Stimulated activated CD4-positive, alpha-beta T cell treated with anti-CD3 and anti-CD28 coated beads, Interleukin-1b, Interleukin-23, amount 100 ng/mL, for 4 hours (primary cell): ENCODE measurements at regions not wholly inside any gene's neighbourhood (a gene's known extent, or its start where the extent isn't known, plus 50 kb on each side); places are given as distances from the start of the nearest gene placed in this dataset.
"Not testable (repeated sequence)": the region's sequence is repeated elsewhere in the genome, so short reads cannot be mapped to it uniquely, and the experiment has no call there.

Source experiments
- DNase-seq, 2 donors: peaks; one replicate each; pipeline ENCODE4 v3.0.0-alpha.2; 2020; ENCODE audit warnings: low read depth in 2 of 2

DNA sequence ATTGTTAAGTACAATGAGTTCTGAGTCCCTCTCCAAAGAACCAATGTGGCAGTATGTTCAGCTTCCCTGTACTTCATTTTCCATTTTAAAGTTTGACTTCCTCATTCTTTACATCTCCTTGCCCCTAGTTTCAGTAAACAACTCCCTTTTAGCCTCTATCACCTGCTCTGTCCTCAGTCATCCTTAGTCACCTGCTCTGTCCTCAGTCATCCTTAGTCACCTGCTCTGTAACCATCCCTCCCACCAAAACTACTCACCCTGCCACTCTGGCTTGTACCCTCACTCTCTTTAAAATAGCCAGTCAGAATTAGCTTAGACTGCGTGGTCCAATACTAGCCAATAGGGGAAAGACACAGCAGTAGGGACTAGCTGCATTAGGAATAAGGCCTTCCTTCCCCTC, 259.9 kb upstream of the TBL1XR1 start:
- DNase-seq: not testable (repeated sequence)

DNA sequence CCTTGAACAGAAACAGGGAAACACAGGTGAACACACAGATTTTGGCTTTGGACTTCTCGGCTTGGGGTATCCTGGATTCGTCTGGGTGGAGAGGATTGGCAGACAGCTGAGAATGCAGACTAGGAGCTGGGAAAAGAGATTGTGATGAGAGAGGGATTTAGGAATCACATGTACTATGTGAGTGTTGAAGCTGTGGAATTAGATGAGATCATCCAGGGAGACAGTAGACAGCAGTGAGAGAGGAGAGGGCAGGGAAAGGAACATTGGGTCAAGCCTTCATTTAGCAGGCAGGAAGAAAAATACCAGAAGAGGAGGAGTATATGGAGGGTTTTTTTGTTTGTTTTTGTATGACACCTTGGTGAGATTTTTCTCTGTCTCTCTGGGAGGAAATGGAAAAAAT, 262.1 kb upstream of the TBL1XR1 start:
- DNase-seq: no peak

DNA sequence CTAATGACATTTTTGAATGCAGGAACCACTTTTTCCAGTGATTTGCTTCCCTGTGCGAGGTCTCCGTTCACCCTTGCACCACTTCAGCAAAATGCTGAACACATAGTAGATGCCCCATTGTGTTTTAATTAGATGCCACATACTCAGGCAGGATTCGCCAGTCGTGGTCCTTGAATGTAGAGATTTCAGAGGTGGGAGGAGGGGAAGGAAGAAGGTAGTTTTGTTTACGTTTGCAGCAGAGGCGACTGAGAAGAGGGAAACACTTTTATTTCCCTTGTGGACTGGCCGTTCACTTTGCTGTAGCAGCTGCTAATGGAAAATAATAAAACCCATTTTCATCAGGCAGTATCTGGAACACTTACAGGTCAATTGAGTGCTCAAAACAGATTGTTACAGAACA, 262.8 kb upstream of the TBL1XR1 start:
- DNase-seq: no peak

DNA sequence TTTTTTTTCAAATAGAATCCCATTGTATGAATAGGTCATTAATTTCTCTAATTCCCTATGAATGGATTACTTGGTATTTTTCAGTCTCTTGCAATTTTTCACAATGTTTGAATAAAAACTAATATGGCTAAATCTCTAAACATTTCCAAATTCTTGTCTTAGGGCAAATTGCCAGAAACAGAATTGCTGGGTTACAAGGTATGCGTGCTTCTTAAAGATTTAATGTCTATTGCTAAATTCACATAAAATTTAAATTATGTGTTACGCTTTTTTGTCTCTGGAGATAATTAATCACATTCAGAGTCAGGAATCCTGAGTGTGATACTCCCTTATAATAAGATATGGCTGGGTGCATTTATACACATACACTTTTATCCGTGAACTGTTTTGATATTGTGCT, 264.5 kb upstream of the TBL1XR1 start:
- no peak for DNase-seq

DNA sequence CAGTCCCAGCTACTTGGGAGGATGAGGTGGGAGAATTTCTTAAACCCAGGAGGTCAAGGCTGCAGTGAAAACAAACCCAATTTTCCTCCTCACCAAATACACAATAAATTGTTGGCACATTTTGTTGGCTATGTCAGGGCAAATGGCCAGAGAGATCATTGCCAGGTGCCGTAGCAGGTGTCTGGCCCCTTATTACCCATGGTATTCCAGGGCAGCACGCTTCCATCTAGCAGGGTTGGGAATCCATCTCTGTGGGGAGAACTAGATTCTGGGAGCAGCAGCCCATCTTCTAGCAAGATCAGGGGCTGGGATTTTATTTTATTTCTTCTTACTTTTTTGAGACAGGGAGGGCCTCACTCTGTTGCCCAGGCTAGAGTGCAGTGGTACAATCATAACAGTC, 266.1 kb upstream of the TBL1XR1 start:
- DNase-seq: not testable (repeated sequence)

DNA sequence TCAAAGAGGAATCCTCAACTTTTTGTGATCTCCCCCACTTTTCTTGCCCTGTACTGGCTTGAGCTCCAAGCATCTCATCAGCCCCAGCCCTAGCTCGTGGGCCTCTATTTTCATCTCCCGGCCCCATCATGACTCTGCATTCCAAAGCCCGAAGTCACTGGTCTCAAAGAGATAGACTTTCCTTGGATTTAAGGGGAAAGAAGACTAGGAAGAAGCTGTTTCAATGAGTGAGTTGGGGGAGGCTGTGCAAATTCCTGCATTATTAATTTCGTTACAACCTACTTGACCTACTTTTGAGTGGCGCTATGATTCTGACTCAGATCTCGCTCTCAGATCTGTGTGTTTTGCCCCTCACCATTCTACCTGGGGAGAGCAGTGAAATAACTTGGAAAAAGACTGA, 266.6 kb upstream of the TBL1XR1 start:
- no peak for DNase-seq

DNA sequence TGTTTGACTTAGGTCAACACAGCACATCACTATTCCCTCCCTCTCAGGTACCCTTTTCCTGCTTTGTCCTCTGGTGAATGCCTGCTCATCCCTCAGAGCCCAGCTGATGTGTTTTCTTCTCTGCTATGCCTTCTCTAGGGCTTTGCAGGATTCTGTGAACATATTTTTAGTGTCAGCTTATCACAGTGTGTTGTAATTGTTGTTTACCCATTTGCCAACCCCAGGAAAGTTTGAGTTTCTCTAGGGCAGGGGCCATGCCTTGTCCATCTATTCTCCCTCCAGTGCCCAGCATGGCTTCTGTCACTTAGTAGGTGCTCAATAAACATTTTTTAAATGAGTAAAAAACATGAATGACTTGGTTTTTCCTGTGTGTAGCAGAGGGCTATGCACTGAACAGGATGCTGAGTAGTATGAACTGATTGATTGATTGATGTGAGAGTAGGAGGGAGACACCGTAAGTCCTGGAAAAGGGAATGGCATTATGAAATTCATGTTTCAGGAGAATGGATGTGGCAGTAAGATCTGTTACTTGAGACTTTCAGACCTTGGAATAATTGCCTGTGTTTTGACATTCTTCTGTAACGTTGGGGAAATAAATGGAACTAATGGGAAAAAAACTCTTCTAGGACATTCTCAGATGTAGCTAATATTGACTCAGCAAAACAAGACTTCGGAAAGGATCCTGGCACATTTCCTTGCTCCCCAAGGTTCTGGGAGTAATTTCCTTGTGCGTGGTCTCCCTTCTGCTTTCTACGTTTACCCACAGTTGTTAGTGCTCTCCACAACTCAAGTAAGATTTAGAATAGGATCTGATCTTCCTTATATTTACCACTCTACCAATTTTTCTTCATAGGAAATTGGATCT, 267.3 kb upstream of the TBL1XR1 start:
- no peak for DNase-seq

DNA sequence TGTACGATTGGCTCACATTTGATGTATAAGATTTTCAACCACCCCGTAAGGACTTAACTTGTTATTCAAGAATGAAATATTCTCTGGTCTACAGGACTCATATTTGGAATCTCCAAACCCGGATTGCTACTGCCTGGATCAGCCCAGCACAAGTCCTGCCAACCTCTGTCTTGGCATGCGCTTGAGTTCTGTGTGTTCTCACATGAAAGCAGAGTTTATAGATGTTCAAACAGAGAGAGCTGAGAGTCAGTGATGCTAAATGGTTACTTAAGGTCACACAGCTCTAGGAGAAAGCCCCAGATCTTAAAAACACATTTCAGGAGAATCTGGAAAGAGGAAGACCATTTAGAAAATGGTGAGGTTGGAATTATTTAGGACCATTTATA, 268.0 kb upstream of the TBL1XR1 start:
- DNase-seq: no peak

DNA sequence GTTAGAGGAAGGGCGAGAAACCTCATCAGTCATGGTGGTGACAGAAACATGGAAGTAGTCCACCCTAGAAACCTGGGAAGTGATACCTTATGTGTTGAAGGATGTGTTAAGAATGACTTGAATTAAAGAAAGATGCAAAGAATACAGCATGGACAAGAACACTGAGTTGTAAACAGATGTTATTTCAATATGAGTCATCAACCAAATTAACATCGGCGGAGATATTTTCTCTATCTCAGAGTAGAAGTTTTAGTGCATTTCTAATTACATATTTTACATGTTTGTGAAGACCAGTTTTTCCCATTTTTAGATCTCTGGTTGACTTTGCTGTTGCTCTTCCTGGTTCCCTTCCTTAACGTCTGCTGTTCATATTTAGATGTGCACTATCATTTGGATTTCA, 268.8 kb upstream of the TBL1XR1 start:
- DNase-seq: no peak

DNA sequence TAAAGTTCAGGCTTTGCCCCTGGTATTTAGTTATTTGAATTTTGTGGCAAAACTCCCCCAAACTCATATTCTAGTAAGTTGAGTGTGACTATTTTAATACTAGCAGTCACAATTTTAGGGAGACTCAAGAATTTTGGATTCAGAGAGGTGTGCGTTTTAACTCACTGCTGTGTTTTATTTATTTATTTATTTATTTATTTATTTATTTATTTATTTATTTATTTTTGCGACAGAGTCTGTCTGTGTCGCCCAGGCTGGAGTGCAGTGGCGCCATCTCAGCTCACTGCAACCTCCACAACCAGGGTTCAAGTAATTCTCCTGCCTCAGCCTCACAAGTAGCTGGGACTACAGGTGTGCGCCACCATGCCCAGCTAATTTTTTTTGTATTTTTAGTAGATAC, 269.3 kb upstream of the TBL1XR1 start:
- DNase-seq: not testable (repeated sequence)

DNA sequence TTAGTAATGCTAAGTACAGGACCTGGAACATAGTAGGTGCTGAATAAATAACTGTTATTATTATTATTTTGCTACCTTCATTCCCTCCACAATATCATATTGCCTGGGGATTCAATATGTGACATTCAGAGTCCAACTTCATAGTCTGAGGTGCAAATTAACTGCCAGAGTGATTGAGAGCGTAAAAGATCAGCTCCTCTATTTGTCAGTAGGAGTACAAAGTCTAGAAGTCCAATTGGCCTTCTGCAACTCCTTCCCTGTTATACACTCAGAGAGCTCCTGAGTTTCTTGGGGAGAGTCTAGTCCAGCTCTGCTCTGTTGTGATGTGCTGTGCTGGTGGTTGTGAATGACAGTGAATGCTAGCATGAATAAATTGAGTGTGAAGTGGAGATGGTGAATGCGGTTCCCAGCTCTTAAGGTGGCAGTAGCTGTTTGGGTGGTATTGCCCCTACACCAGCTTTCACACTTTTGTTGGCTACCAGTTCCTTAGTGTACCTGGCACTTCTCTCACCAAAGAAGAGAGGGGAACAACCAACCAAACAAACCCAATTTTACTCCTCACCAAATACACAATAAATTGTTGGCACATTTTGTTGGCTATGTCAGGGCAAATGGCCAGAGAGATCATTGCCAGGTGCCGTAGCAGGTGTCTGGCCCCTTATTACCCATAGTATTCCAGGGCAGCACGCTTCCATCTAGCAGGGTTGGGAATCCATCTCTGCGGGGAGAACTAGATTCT, 270.1 kb upstream of the TBL1XR1 start:
- no peak for DNase-seq

DNA sequence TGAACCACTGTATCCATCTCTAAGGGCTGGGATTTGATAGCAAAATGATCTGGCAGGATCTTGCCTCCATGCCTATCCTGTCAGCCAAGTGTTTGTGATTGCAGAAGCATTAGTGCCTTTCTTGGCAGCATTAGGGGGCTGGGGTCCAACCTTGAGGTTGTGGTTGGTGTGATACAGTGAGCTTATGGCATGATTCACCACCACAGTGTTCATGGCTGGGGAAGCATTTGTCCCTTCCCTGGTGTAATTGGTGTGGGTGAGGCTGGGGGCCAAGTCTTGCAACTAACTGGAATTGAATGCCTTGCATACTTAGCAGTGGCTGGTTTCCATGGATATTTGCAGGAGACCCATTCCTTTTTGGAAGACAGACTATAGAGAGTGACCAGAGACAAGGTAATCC, 271.0 kb upstream of the TBL1XR1 start:
- no peak for DNase-seq

DNA sequence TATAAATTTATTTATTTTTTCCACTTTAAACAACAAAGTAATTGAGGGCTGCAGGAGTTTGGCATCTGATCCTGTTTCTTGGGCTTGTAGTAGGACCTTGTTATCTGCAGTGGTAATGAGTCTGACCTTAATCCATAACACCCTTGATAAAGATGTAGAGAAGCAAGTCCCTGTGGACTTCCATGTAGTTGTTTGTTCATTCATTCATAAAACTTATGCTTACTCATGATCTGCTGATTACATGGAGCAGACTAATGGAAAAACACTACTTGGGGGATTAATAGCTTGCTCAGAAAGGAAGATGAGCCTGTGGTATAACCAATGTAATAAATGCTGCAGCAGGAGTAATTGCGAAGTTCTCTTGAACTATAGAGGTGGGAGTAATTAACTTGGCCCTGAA, 271.5 kb upstream of the TBL1XR1 start:
- DNase-seq: no peak

DNA sequence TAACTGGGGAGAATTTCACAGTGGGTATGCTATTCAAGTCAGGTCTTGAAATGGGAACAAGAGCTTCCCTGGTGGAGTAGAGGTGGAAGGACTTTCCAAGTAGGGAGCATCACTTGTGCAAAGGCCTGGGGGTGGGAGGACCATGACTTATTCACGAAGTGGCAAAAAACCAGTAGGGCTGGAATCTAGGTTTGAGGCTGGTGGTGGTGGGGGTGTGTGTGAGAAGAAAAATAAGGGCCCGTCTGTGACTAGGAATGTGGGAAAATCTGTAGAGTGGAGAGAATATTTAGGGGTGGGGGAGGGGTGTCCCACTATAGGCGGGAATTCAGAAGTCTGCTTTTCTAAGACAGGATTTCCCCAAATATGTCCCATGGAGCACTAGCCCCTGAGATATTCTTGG, 271.9 kb upstream of the TBL1XR1 start:
- DNase-seq: no peak

DNA sequence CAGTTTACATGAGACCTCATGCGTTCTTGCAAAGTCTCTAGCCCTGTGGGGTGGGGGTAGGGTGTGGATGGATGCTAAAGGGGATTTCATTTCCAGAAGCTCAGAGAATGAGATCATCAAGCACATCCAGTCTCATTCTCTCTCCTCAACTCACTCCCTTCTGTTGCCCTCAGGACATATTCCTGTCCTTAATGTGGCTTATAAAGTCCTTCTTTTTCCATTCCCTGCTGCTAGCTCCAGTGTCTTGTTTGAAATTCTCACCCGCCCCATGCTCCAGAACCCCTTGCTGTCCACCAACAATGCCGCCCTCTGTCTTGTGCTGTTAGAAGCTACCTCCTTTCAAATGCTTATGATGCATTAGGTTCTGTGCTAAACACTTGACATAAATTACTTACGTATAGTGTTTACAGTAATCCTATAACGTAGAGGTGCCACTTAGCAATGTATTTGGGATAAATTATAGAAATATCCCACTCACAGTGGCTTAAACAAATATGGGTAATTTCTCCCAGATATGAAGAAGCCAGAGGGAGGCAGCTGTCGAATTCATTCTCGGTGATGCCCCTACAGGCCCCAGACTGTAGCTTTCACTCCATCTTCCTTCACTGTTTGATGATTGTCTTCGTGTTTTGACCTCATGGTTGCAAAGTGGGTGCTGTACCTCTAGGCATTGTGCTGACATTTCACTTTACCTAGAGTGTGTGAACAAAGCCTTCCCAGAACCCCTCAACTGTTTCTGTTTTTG, 273.1 kb upstream of the TBL1XR1 start:
- DNase-seq: no peak

DNA sequence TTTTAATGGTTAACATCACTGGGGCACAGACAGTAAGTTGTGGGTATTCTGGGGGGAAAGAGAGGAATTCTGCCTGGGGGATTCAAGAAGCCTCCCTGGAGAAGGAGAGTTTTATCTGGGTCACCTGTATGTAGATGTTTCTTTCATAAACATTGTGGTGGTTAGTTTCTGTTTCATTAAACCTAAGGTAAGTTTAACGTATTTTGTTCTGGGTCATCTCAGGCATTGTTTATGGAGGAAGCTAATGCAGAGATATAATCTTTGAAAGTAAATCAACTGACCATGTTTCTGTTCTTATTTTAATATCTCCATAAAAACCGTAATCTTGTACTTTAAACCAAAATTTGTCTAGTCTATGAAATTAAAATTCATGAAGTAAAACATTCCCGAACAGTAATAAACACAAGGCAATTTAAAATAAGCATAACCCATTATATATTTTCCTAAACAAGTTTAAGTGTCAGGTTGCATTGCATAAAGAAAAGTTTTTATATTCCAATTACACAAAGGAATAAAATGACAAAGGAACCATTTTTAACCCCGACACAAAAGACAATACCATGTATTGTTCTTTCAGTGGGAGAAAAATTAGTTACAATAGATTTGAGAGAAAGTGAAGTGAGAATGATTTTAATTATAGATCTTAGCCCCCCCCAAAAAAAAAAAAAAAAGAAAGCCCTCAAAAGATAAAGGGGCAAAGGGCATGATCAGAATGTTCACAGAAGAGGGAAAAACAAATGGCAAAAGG, 274.6 kb upstream of the TBL1XR1 start:
- no peak for DNase-seq

DNA sequence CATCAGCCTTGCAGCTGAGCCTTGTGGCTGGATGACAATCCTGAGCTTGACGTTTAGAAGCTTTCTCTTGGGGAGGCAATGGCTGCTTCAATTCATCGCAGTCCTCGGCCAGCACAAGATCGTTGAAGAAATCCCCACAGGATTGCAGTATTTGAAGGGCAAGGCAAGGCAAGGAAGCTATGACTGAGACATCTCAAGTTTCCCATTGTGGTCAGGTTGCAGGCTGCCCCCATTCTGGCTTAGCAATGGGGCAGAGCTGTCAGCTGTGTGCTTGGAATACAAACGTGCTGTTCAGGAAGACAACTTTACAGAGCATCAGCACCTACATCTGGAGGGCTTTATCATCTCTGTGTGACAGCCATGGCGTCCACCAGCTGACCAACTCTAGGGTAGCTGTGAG, 275.9 kb upstream of the TBL1XR1 start:
- DNase-seq: no peak

DNA sequence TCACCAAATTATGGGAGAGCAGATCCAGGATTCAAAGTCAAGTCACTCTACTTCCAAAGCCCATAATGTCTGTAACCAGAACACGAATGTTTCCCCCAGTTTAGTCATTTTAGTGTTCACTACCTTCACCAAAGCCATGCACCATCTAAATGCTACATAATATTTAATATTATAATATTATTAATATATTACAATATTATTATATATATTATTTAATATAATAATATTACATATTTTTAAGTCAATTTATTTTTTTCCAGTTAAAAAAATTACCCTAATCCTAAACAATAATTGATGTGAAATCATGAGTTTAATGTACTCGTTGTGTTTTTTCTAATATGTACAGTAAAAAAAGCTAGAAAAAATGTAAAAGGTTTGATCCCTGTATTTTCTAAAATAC, 276.6 kb upstream of the TBL1XR1 start:
- no peak for DNase-seq

DNA sequence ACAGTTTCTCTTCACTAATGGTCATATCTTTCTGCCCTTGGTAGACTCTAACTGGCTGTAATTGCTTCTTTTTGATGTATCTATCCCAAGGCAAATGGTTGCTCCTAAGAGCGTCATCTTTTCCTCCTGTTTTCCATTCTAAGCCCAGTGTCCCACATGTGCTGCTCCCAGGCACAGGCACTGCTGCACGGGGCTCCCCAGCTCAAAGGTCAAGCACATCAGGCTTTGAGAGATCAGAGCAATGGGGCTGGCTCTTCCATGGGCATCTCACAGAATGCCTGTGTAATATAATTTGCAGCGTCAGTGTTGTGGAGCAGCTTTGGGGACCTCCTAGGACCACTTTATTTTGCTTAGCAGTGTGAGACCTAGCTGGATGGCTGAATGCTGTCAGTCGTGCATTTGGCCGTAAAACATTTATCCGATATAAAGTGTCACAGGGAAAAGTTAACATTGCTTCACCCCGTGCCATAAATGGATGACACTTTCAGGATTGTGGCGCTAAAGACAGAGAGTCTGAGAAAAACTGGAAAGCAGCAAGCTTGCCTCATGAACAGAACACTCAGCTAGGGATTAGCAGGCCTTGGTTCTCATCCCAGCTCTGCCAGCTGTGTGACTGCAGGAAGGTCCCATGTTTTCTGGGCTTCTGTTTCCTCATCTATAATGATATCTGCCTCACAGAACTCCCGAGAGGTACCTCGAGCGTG, 277.5 kb upstream of the TBL1XR1 start:
- DNase-seq: no peak

DNA sequence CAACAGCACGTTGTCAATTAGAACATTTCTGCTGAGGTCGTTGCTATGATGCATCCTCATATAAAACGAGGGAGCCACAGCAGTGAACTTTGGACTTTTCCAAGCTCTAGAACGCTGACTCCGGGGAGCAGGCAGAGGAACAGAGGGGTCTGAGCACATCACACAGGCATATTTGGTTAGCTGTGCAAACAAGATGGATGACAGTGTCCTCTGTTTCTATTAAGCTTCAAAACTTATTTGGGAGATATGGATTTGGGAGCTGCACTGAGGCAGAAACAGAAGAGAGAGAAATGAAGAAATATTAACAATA, 278.0 kb upstream of the TBL1XR1 start:
- DNase-seq: no peak

DNA sequence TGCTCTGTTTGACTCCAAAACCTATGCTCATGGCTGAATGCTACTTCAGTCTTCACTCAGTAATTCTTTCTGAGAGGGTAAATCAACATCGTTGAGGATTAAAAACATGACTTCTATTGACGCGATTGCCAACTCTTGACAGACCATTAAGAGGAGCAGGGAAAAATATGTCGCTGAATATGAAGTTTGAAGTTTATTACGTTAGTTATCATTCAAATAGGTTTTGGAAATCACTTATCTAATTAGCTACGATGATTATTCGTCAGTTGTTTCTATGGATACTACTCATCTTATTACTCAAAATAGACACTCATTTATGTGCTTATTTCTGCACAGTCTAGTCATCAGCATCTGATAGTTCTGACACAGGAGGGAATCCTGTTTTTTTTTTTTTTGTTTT, 279.2 kb upstream of the TBL1XR1 start:
- no peak for DNase-seq
